22Rv1 (cell line): ENCODE measurements at regions not wholly inside any gene's neighbourhood (a gene's known extent, or its start where the extent isn't known, plus 50 kb on each side); places are given as distances from the start of the nearest gene placed in this dataset.

Experiments used
- CTCF ChIP-seq: fragments of 450-650 bp; IDR thresholded peaks from 2 replicates; pipeline ENCODE4 v1.5.1; 2017; ENCODE audit warnings: mild to moderate bottlenecking
- ZFX ChIP-seq: fragments of 450-650 bp; IDR thresholded peaks from 2 replicates; pipeline ENCODE4 v1.6.1; 2017; ENCODE audit warnings: antibody characterized with exemption, borderline replicate concordance

DNA sequence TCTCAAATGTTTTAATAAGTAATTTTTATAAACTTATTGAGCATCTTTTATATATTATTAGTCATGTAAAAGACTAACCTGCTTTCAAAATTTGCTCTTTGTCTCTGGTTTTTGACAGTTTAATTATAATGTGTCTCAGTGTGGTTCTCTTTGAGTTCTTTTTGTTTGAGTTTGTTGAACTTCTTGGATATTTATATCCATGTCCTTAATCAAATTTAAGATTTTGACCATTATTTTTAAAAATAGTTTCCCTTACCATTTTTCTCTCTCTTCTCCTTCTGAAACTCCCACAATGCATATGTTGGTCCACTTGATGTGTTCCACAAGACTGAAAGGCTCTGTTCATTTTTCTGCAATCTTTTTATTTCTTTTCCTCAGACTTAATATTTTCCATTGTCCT lies 366.1 kb upstream of the GOLIM4 start:
- TF ChIP-seq CTCF (no peak), ZFX (no peak)
